ENCODE measurements at regions not wholly inside any gene's neighbourhood (a gene's known extent, or its start where the extent isn't known, plus 50 kb on each side); places are given as distances from the start of the nearest gene placed in this dataset.
"Not testable (repeated sequence)": the region's sequence is repeated elsewhere in the genome, so short reads cannot be mapped to it uniquely, and the experiment has no call there.

GRCh38 chr5:108515517-108516105 is 133.7 kb upstream of the FBXL17 start:
- Histone ChIP-seq H3K9me3 (ENCODE audit: control insufficient read depth in 2 of 2, insufficient read depth in 1 of 2, low read length in 1 of 2) (no peaks in the 10 kb centered on the region), H3K27ac (ENCODE audit: low read depth in 1 of 2, low read length in 1 of 2) (no peak overlapping the region), H3K36me3 (ENCODE audit: control insufficient read depth in 2 of 2, insufficient read depth in 2 of 2, low read length in 1 of 2) (no peaks in the 10 kb centered on the region), H3K4me1 (ENCODE audit: control insufficient read depth in 2 of 2, insufficient read depth in 2 of 2, low read length in 2 of 2) (no peaks in the 10 kb centered on the region), H3K27me3 (ENCODE audit: control insufficient read depth in 2 of 2, insufficient read depth in 1 of 2, low read length in 1 of 2) (no peaks in the 10 kb centered on the region), H3K4me3 (ENCODE audit: low read length in 2 of 2) (no peak overlapping the region)
- 77% methylated on average over 1 of the region's 1 CpG for WGBS
- DNase-seq (ENCODE audit: low read depth in 6 of 9, low spot score in 9 of 9), result no peak

DNA sequence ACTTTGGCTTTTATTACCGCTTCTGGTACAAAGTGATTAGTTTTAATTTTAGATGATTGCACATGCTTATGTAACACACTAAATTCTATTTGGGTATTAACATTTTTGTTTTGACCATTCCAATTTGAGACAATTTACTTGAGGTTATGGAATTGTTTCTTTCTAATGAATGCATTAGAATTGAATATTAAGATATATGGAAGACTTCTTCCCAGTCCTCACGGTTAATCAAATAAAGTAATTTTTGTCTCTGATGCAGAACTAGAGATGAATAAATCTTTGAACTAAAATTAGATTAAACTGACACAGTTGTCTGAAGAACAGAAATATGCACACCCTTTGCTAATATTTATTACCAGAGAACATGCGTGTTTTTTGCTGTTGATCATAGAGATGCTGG is 127.1 kb upstream of the FBXL17 start:
- 95% methylated on average over 3 of the region's 3 CpGs for WGBS
- no peak overlapping the region for H3K4me3 ChIP-seq (ENCODE audit: low read length in 2 of 2)
- H3K36me3 ChIP-seq (ENCODE audit: control insufficient read depth in 2 of 2, insufficient read depth in 2 of 2, low read length in 1 of 2), result no peaks in the 10 kb centered on the region
- H3K9me3 ChIP-seq (ENCODE audit: control insufficient read depth in 2 of 2, insufficient read depth in 1 of 2, low read length in 1 of 2), result no peaks in the 10 kb centered on the region
- H3K27ac ChIP-seq (ENCODE audit: low read depth in 1 of 2, low read length in 1 of 2), result no peak overlapping the region
- no peaks in the 10 kb centered on the region for H3K27me3 ChIP-seq (ENCODE audit: control insufficient read depth in 2 of 2, insufficient read depth in 1 of 2, low read length in 1 of 2)
- no peak for DNase-seq (ENCODE audit: low read depth in 6 of 9, low spot score in 9 of 9)
- no peaks in the 10 kb centered on the region for H3K4me1 ChIP-seq (ENCODE audit: control insufficient read depth in 2 of 2, insufficient read depth in 2 of 2, low read length in 2 of 2)

- Histone ChIP-seq H3K9me3 (ENCODE audit: control insufficient read depth in 2 of 2, insufficient read depth in 1 of 2, low read length in 1 of 2) (no peaks in the 10 kb centered on the region), H3K4me1 (ENCODE audit: control insufficient read depth in 2 of 2, insufficient read depth in 2 of 2, low read length in 2 of 2) (no peaks in the 10 kb centered on the region), H3K4me3 (ENCODE audit: low read length in 2 of 2) (no peak overlapping the region), H3K27me3 (ENCODE audit: control insufficient read depth in 2 of 2, insufficient read depth in 1 of 2, low read length in 1 of 2) (no peaks in the 10 kb centered on the region), H3K27ac (ENCODE audit: low read depth in 1 of 2, low read length in 1 of 2) (no peak overlapping the region), H3K36me3 (ENCODE audit: control insufficient read depth in 2 of 2, insufficient read depth in 2 of 2, low read length in 1 of 2) (no peaks in the 10 kb centered on the region)
- no peak for DNase-seq (ENCODE audit: low read depth in 6 of 9, low spot score in 9 of 9)
- 91% methylated on average over 2 of the region's 2 CpGs for WGBS
Observed at GRCh38 chr5:108507631-108508030, 125.7 kb upstream of the FBXL17 start.

DNA sequence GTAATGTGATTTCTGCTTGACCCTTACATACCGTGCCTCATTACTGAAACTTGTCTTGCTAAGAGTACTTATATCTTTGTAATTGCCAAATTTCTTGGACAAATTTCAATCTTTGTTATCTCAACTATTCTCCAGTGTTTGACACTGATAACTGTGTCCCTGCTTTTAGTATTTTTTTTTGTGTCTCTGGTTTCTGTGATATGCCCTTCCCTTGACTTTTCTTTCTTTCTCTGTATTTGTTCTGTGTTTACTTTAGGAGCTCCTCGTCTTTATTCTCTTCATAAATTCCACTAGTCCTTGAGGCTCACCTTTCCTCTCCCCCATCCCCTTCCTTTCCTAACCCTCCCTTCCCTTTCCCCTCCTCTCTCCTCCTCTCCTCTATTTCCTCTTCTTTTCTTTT is 123.7 kb upstream of the FBXL17 start:
- WGBS, result 86% methylated on average over 2 of the region's 2 CpGs
- H3K9me3 ChIP-seq (ENCODE audit: control insufficient read depth in 2 of 2, insufficient read depth in 1 of 2, low read length in 1 of 2), result no peaks in the 10 kb centered on the region
- H3K4me3 ChIP-seq (ENCODE audit: low read length in 2 of 2), result no peak overlapping the region
- no peaks in the 10 kb centered on the region for H3K36me3 ChIP-seq (ENCODE audit: control insufficient read depth in 2 of 2, insufficient read depth in 2 of 2, low read length in 1 of 2)
- H3K27me3 ChIP-seq (ENCODE audit: control insufficient read depth in 2 of 2, insufficient read depth in 1 of 2, low read length in 1 of 2), result no peaks in the 10 kb centered on the region
- H3K27ac ChIP-seq (ENCODE audit: low read depth in 1 of 2, low read length in 1 of 2), result no peak overlapping the region
- no peaks in the 10 kb centered on the region for H3K4me1 ChIP-seq (ENCODE audit: control insufficient read depth in 2 of 2, insufficient read depth in 2 of 2, low read length in 2 of 2)
- DNase-seq (ENCODE audit: low read depth in 6 of 9, low spot score in 9 of 9), result no peak

DNA sequence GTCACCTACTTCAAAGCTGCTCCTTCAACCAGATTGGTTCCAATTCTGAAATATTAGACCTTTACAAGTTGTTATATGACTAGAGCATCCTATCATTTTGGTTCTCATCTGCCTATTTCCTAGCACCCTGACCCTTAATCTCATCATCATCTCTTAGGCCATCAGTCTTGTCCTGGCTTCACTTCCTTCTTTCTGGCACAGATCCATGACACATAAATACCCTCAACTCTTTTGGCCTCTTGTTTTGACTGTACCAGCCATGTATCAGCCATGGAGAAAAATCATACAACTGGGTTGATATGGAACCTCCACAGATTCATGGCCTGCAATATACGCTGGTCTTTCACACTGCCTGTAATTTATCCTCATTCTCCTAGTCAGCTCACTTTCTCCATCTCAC is 123.1 kb upstream of the FBXL17 start:
- 95% methylated on average over 1 of the region's 1 CpG for WGBS

GRCh38 chr5:108503986-108504385 is 122.1 kb upstream of the FBXL17 start:
- Histone ChIP-seq H3K9me3 (ENCODE audit: control insufficient read depth in 2 of 2, insufficient read depth in 1 of 2, low read length in 1 of 2) (no peaks in the 10 kb centered on the region), H3K36me3 (ENCODE audit: control insufficient read depth in 2 of 2, insufficient read depth in 2 of 2, low read length in 1 of 2) (no peaks in the 10 kb centered on the region), H3K27ac (ENCODE audit: low read depth in 1 of 2, low read length in 1 of 2) (no peak overlapping the region), H3K4me3 (ENCODE audit: low read length in 2 of 2) (no peak overlapping the region), H3K4me1 (ENCODE audit: control insufficient read depth in 2 of 2, insufficient read depth in 2 of 2, low read length in 2 of 2) (no peaks in the 10 kb centered on the region), H3K27me3 (ENCODE audit: control insufficient read depth in 2 of 2, insufficient read depth in 1 of 2, low read length in 1 of 2) (no peaks in the 10 kb centered on the region)
- 91% methylated on average over 2 of the region's 2 CpGs for WGBS
- no peak for DNase-seq (ENCODE audit: low read depth in 6 of 9, low spot score in 9 of 9)

More for the DNA sequence above, 123.1 kb upstream of the FBXL17 start:
- Histone ChIP-seq H3K27me3 (ENCODE audit: control insufficient read depth in 2 of 2, insufficient read depth in 1 of 2, low read length in 1 of 2) (no peaks in the 10 kb centered on the region), H3K27ac (ENCODE audit: low read depth in 1 of 2, low read length in 1 of 2) (no peak overlapping the region), H3K36me3 (ENCODE audit: control insufficient read depth in 2 of 2, insufficient read depth in 2 of 2, low read length in 1 of 2) (no peaks in the 10 kb centered on the region), H3K4me1 (ENCODE audit: control insufficient read depth in 2 of 2, insufficient read depth in 2 of 2, low read length in 2 of 2) (no peaks in the 10 kb centered on the region), H3K9me3 (ENCODE audit: control insufficient read depth in 2 of 2, insufficient read depth in 1 of 2, low read length in 1 of 2) (no peaks in the 10 kb centered on the region), H3K4me3 (ENCODE audit: low read length in 2 of 2) (no peak overlapping the region)
- DNase-seq (ENCODE audit: low read depth in 6 of 9, low spot score in 9 of 9), result no peak

DNA sequence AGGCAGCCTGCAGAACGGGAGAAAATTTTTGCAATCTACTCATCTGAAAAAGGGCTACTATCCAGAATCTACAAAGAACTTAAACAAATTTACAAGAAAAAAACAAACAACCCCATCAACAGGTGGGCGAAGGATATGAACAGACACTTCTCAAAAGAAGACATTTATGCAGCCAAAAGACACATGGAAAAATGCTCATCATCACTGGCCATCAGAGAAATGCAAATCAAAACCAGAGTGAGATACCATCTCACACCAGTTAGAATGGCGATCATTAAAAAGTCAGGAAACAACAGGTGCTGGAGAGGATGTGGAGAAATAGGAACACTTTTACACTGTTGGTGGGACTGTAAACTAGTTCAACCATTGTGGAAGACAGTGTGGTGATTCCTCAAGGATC is 113.7 kb upstream of the FBXL17 start:
- H3K4me1 ChIP-seq (ENCODE audit: control insufficient read depth in 2 of 2, insufficient read depth in 2 of 2, low read length in 2 of 2); H3K36me3 ChIP-seq (ENCODE audit: control insufficient read depth in 2 of 2, insufficient read depth in 2 of 2, low read length in 1 of 2); H3K27me3 ChIP-seq (ENCODE audit: control insufficient read depth in 2 of 2, insufficient read depth in 1 of 2, low read length in 1 of 2); H3K27ac ChIP-seq (ENCODE audit: low read depth in 1 of 2, low read length in 1 of 2); DNase-seq (ENCODE audit: low read depth in 6 of 9, low spot score in 9 of 9); H3K9me3 ChIP-seq (ENCODE audit: control insufficient read depth in 2 of 2, insufficient read depth in 1 of 2, low read length in 1 of 2); H3K4me3 ChIP-seq (ENCODE audit: low read length in 2 of 2): not testable (repeated sequence)
- WGBS, result 90% methylated on average over 3 of the region's 3 CpGs

GRCh38 chr5:108487951-108488350 is 106.1 kb upstream of the FBXL17 start:
- Histone ChIP-seq H3K27ac (ENCODE audit: low read depth in 1 of 2, low read length in 1 of 2) (no peak overlapping the region), H3K27me3 (ENCODE audit: control insufficient read depth in 2 of 2, insufficient read depth in 1 of 2, low read length in 1 of 2) (no peaks in the 10 kb centered on the region), H3K36me3 (ENCODE audit: control insufficient read depth in 2 of 2, insufficient read depth in 2 of 2, low read length in 1 of 2) (no peaks in the 10 kb centered on the region), H3K4me3 (ENCODE audit: low read length in 2 of 2) (no peak overlapping the region), H3K4me1 (ENCODE audit: control insufficient read depth in 2 of 2, insufficient read depth in 2 of 2, low read length in 2 of 2) (no peaks in the 10 kb centered on the region), H3K9me3 (ENCODE audit: control insufficient read depth in 2 of 2, insufficient read depth in 1 of 2, low read length in 1 of 2) (no peaks in the 10 kb centered on the region)
- WGBS, result 89% methylated on average over 3 of the region's 3 CpGs
- no peak for DNase-seq (ENCODE audit: low read depth in 6 of 9, low spot score in 9 of 9)

- H3K27me3 ChIP-seq (ENCODE audit: control insufficient read depth in 2 of 2, insufficient read depth in 1 of 2, low read length in 1 of 2), result no peaks in the 10 kb centered on the region
Observed at GRCh38 chr5:108484035-108484434, 102.1 kb upstream of the FBXL17 start.

More at GRCh38 chr5:108484035-108484434, 102.1 kb upstream of the FBXL17 start:
- 93% methylated on average over 3 of the region's 3 CpGs for WGBS
- Histone ChIP-seq H3K36me3 (ENCODE audit: control insufficient read depth in 2 of 2, insufficient read depth in 2 of 2, low read length in 1 of 2) (no peaks in the 10 kb centered on the region), H3K4me3 (ENCODE audit: low read length in 2 of 2) (no peak overlapping the region), H3K9me3 (ENCODE audit: control insufficient read depth in 2 of 2, insufficient read depth in 1 of 2, low read length in 1 of 2) (no peaks in the 10 kb centered on the region), H3K27ac (ENCODE audit: low read depth in 1 of 2, low read length in 1 of 2) (no peak overlapping the region), H3K4me1 (ENCODE audit: control insufficient read depth in 2 of 2, insufficient read depth in 2 of 2, low read length in 2 of 2) (no peaks in the 10 kb centered on the region)
- no peak for DNase-seq (ENCODE audit: low read depth in 6 of 9, low spot score in 9 of 9)
